OCI-LY1 (cell line): ENCODE measurements at regions not wholly inside any gene's neighbourhood (a gene's known extent, or its start where the extent isn't known, plus 50 kb on each side); places are given as distances from the start of the nearest gene placed in this dataset.

ENCODE experiments used
- H2AFZ ChIP-seq: fragments of 200-600 bp; sonication (generic), shearing (Covaris generic); 2 replicates; pipeline ENCODE4 v1.6.0; 2014; ENCODE audit warnings: antibody characterized with exemption, mild to moderate bottlenecking, low read length
- H3F3A ChIP-seq: fragments of 200-600 bp; sonication (generic), shearing (Covaris generic); 2 replicates; pipeline ENCODE4 v1.6.0; 2014; ENCODE audit warnings: mild to moderate bottlenecking, antibody characterized with exemption, low read length, moderate library complexity; ENCODE audit not compliant: insufficient read depth
- H3K27ac ChIP-seq: fragments of 200-600 bp; sonication (generic); 2 replicates; pipeline ENCODE4 v1.5.1; 2014; ENCODE audit warnings: low read length, mixed run types, mild to moderate bottlenecking, low read depth; ENCODE audit not compliant: poor library complexity, severe bottlenecking
- H3K27me3 ChIP-seq: fragments of 200-600 bp; sonication (generic); 2 replicates; pipeline ENCODE4 v1.6.0; 2014; ENCODE audit warnings: antibody characterized with exemption, mild to moderate bottlenecking, low read length, moderate library complexity; ENCODE audit not compliant: insufficient read depth
- H3K36me3 ChIP-seq: fragments of 200-600 bp; sonication (generic); 2 replicates; pipeline ENCODE4 v1.6.1; 2014; ENCODE audit warnings: mild to moderate bottlenecking, antibody characterized with exemption, low read length, moderate library complexity, mixed read lengths; ENCODE audit not compliant: insufficient read depth
- H3K4me1 ChIP-seq: fragments of 200-600 bp; sonication (generic); 2 replicates; pipeline ENCODE4 v1.5.1; 2014; ENCODE audit warnings: mild to moderate bottlenecking, low read length, moderate library complexity; ENCODE audit not compliant: insufficient read depth, severe bottlenecking
- H3K4me2 ChIP-seq: fragments of 200-600 bp; sonication (generic), shearing (Covaris generic); 2 replicates; pipeline ENCODE4 v1.6.1; 2014; ENCODE audit warnings: low read length
- H3K4me3 ChIP-seq: fragments of 200-600 bp; sonication (generic); 2 replicates; pipeline ENCODE4 v1.5.1; 2014; ENCODE audit warnings: low read length, low read depth, mild to moderate bottlenecking, mixed read lengths; ENCODE audit not compliant: poor library complexity, severe bottlenecking
- H3K79me2 ChIP-seq: fragments of 200-600 bp; shearing (Covaris generic); 2 replicates; pipeline ENCODE4 v1.6.1; 2016; ENCODE audit warnings: mixed run types, low read length, mixed read lengths; ENCODE audit not compliant: insufficient read depth
- H3K9ac ChIP-seq: fragments of 200-600 bp; sonication (generic), shearing (Covaris generic); 2 replicates; pipeline ENCODE4 v1.6.1; 2014; ENCODE audit warnings: mild to moderate bottlenecking, low read length, mixed read lengths
- H3K9me2 ChIP-seq: fragments of 200-600 bp; sonication (generic), shearing (Covaris generic); 2 replicates; pipeline ENCODE4 v1.6.1; 2014; ENCODE audit warnings: low read depth, mild to moderate bottlenecking, low read length, mixed read lengths
- H3K9me3 ChIP-seq: fragments of 200-600 bp; shearing (Covaris generic); 2 replicates; pipeline ENCODE4 v1.6.1; 2014; ENCODE audit warnings: low read length, mixed read lengths
- H4K20me1 ChIP-seq: fragments of 200-600 bp; sonication (generic), shearing (Covaris generic); 2 replicates; pipeline ENCODE4 v1.6.0; 2016; ENCODE audit warnings: mild to moderate bottlenecking, low read length; ENCODE audit not compliant: insufficient read depth
- CTCF ChIP-seq: fragments of 200-600 bp; sonication (generic), shearing (Covaris generic); IDR thresholded peaks from 2 replicates; pipeline ENCODE4 v1.5.1; 2017; ENCODE audit warnings: mild to moderate bottlenecking, antibody characterized with exemption, low read length, moderate library complexity, mixed read lengths
- EZH2 ChIP-seq: fragments of 200-600 bp; sonication (generic), shearing (Covaris generic); IDR thresholded peaks from 2 replicates; pipeline ENCODE4 v1.8.0; 2017; ENCODE audit warnings: borderline replicate concordance, mixed run types, mild to moderate bottlenecking, antibody characterized with exemption, low read length, moderate library complexity, mixed read lengths

- Histone ChIP-seq H4K20me1 (no peaks in the 10 kb centered on the region), H3K27ac (no peak overlapping the region), H2AFZ (no peak overlapping the region), H3F3A (no peaks in the 10 kb centered on the region), H3K9me2 (no peaks in the 10 kb centered on the region), H3K4me1 (peaks cover 8% of the 10 kb centered on the region), H3K4me2 (no peak overlapping the region), H3K27me3 (no peaks in the 10 kb centered on the region), H3K36me3 (no peaks in the 10 kb centered on the region), H3K9ac (no peak overlapping the region), H3K4me3 (no peak overlapping the region), H3K9me3 (no peaks in the 10 kb centered on the region), H3K79me2 (no peaks in the 10 kb centered on the region)
- TF ChIP-seq CTCF (no peak), EZH2 (no peak)
Observed at GRCh38 chr16:63682844-63683243, 1439.0 kb downstream of the CDH11 start.

GRCh38 chr16:63672493-63672892, 1449.4 kb downstream of the CDH11 start:
- Histone ChIP-seq H3K27ac (no peak overlapping the region), H3K36me3 (no peaks in the 10 kb centered on the region), H3K27me3 (no peaks in the 10 kb centered on the region), H3K9me3 (no peaks in the 10 kb centered on the region), H3K79me2 (no peaks in the 10 kb centered on the region), H3K4me2 (no peak overlapping the region), H2AFZ (no peak overlapping the region), H3K9ac (no peak overlapping the region), H4K20me1 (no peaks in the 10 kb centered on the region), H3K4me3 (no peak overlapping the region), H3K4me1 (no peaks in the 10 kb centered on the region), H3F3A (no peaks in the 10 kb centered on the region), H3K9me2 (no peaks in the 10 kb centered on the region)
- no peak for TF ChIP-seq EZH2
- no peak for TF ChIP-seq CTCF

GRCh38 chr16:63663155-63663554, 1458.7 kb downstream of the CDH11 start:
- no peaks in the 10 kb centered on the region for H3K9me3 ChIP-seq
- H3K36me3 ChIP-seq, result no peaks in the 10 kb centered on the region
- no peaks in the 10 kb centered on the region for H3F3A ChIP-seq
- H2AFZ ChIP-seq, result no peak overlapping the region
- H3K4me1 ChIP-seq, result no peaks in the 10 kb centered on the region
- no peaks in the 10 kb centered on the region for H3K79me2 ChIP-seq
- no peak overlapping the region for H3K9ac ChIP-seq
- H3K27ac ChIP-seq, result no peak overlapping the region
- H3K9me2 ChIP-seq, result no peaks in the 10 kb centered on the region
- TF ChIP-seq EZH2 (no peak), CTCF (no peak)
- no peaks in the 10 kb centered on the region for H4K20me1 ChIP-seq
- H3K4me3 ChIP-seq, result no peak overlapping the region
- H3K4me2 ChIP-seq, result no peak overlapping the region
- no peaks in the 10 kb centered on the region for H3K27me3 ChIP-seq
